Neural crest cell (in vitro differentiated cells): ENCODE measurements at regions not wholly inside any gene's neighbourhood (a gene's known extent, or its start where the extent isn't known, plus 50 kb on each side); places are given as distances from the start of the nearest gene placed in this dataset.

Source experiments
- DNase-seq: peaks from one replicate; pipeline ENCODE4 v3.0.0; 2021; ENCODE audit warnings: low read depth, mixed read lengths, low spot score
- H3K27ac Mint-ChIP-seq: one replicate; pipeline ENCODE4 v1.8.0; 2021; ENCODE audit warnings: mild to moderate bottlenecking, mixed read lengths; ENCODE audit not compliant: unreplicated experiment
- H3K27me3 Mint-ChIP-seq: 2 replicates; pipeline ENCODE4 v1.8.0; 2021; ENCODE audit warnings: low read depth, mild to moderate bottlenecking, mixed read lengths
- H3K36me3 Mint-ChIP-seq: 2 replicates; pipeline ENCODE4 v1.8.0; 2021; ENCODE audit warnings: low read depth, mild to moderate bottlenecking, mixed read lengths
- H3K4me1 Mint-ChIP-seq: 2 replicates; pipeline ENCODE4 v1.8.0; 2021; ENCODE audit warnings: mixed read lengths
- H3K4me3 Mint-ChIP-seq: one replicate; pipeline ENCODE4 v1.8.0; 2021; ENCODE audit warnings: mild to moderate bottlenecking, mixed read lengths
- H3K9me3 Mint-ChIP-seq: 2 replicates; pipeline ENCODE4 v1.8.0; 2021; ENCODE audit warnings: mixed read lengths
- CTCF ChIP-seq: fragments of 200-600 bp; sonication (generic); conservative IDR thresholded peaks from 2 replicates; pipeline ENCODE4 v1.5.0; 2021; ENCODE audit warnings: antibody characterized with exemption, mild to moderate bottlenecking

GRCh38 chr1:165073185-165074007 lies 283.1 kb downstream of the LMX1A start:
- Mint-ChIP-seq H3K4me3 (no peak overlapping the region), H3K36me3 (no peaks in the 10 kb centered on the region), H3K27me3 (peaks cover 3% of the 10 kb centered on the region), H3K9me3 (peaks cover 3% of the 10 kb centered on the region), H3K4me1 (peaks cover 17% of the 10 kb centered on the region), H3K27ac (no peak overlapping the region)
- TF ChIP-seq CTCF, result peak; percentile 94
- DNase-seq, result peak; percentile 20

GRCh38 chr1:165070675-165071074 lies 285.8 kb downstream of the LMX1A start:
- Mint-ChIP-seq H3K36me3 (no peaks in the 10 kb centered on the region), H3K4me3 (no peak overlapping the region), H3K4me1 (peaks cover 17% of the 10 kb centered on the region), H3K9me3 (peaks cover 3% of the 10 kb centered on the region), H3K27me3 (peaks cover 3% of the 10 kb centered on the region), H3K27ac (no peak overlapping the region)
- no peak for DNase-seq
- TF ChIP-seq CTCF, result no peak

- Mint-ChIP-seq H3K27me3 (peaks cover 3% of the 10 kb centered on the region), H3K4me1 (peaks cover 17% of the 10 kb centered on the region), H3K4me3 (no peak overlapping the region), H3K9me3 (peaks cover 3% of the 10 kb centered on the region), H3K36me3 (no peaks in the 10 kb centered on the region), H3K27ac (no peak overlapping the region)
- no peak for DNase-seq
- TF ChIP-seq CTCF, result no peak
These were observed 286.7 kb downstream of the LMX1A start for GRCh38 chr1:165069829-165070228.

GRCh38 chr1:165068741-165069140 lies 287.8 kb downstream of the LMX1A start:
- no peak overlapping the region for H3K4me3 Mint-ChIP-seq
- peaks cover 17% of the 10 kb centered on the region for H3K4me1 Mint-ChIP-seq
- no peak for TF ChIP-seq CTCF
- H3K9me3 Mint-ChIP-seq, result peaks cover 3% of the 10 kb centered on the region
- H3K27me3 Mint-ChIP-seq, result peaks cover 3% of the 10 kb centered on the region
- H3K36me3 Mint-ChIP-seq, result no peaks in the 10 kb centered on the region
- DNase-seq, result no peak
- H3K27ac Mint-ChIP-seq, result no peak overlapping the region

- H3K36me3 Mint-ChIP-seq, result no peaks in the 10 kb centered on the region
These were observed 288.7 kb downstream of the LMX1A start for GRCh38 chr1:165067829-165068228.

More at GRCh38 chr1:165067829-165068228, 288.7 kb downstream of the LMX1A start:
- no peak for DNase-seq
- H3K27ac Mint-ChIP-seq, result no peak overlapping the region
- H3K4me1 Mint-ChIP-seq, result peaks cover 12% of the 10 kb centered on the region
- no peak for TF ChIP-seq CTCF
- peaks cover 3% of the 10 kb centered on the region for H3K9me3 Mint-ChIP-seq
- no peak overlapping the region for H3K4me3 Mint-ChIP-seq
- peaks cover 3% of the 10 kb centered on the region for H3K27me3 Mint-ChIP-seq
